GM20000 (cell line): ENCODE measurements at regions not wholly inside any gene's neighbourhood (a gene's known extent, or its start where the extent isn't known, plus 50 kb on each side); places are given as distances from the start of the nearest gene placed in this dataset.

ENCODE experiments used
- DNase-seq: peaks from one replicate; pipeline ENCODE4 v3.0.0; 2012; ENCODE audit warnings: low spot score
- CTCF ChIP-seq: IDR thresholded peaks from 2 replicates; pipeline ENCODE4 v1.5.1; 2012; ENCODE audit warnings: mild to moderate bottlenecking, control low read depth; ENCODE audit errors: extremely low read depth, missing control alignments

DNA sequence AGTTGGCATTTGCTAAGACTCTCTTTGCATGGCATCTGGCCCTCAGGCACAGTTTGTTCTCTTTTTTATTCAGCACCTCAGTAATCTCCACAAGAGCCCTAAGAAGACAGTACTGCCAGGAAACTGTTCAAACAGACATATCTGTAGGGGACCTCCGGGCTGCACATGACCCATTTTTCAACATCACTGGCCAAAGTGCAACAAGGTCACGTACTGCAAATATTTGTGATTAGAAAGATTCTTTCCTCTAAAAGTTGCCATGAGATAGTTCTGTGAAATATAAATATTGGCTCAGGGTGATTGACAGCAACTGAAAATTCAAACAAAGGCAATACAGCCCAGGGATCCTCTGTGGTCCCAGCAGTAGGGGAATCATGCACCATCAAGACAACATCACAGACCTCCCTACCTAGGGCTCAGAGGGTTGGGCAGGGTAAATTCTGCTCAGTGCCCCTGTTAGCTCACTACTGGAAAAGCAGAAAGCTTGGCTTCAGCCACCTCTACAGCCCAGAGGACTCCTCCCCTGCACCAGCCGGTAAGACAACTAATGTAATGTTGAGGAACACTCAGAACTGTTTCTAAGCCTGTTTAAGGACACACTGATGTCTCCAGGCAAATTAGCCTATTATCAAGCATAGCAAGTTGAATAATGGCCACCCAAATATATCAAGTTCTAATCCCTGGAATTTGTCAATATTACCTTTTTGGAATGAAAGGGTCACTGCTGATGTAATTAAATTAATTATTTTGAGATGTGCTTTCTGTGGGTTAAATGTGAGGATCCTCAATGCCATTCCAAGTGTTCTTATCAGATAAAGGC is 117.4 kb upstream of the LPP start:
- no peak for DNase-seq
- TF ChIP-seq CTCF, result no peak

DNA sequence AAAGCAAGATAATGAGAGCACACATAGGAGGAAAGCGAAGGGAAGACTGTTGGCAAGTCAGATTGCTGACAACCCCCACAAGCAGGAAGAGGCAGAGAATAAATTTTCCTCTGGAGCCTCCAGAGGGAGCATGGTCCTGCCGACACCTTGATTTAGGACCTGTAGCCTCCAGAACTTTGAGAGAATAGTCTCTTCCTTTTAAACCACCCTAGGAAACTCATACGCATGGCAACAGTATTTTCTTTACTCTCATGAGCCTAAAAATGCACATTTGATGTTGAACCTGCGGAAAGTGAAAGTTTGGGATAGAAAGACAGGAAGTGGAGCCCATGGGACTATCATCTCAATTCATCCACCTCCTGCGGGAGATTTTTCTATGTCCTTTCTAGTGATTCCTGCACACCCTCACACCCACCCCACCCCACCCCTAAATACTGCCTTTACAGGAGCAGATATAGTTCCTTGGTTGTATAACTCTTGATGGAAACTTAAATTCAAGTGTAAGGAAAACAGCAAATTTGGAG is 116.7 kb upstream of the LPP start:
- DNase-seq, result no peak

DNA sequence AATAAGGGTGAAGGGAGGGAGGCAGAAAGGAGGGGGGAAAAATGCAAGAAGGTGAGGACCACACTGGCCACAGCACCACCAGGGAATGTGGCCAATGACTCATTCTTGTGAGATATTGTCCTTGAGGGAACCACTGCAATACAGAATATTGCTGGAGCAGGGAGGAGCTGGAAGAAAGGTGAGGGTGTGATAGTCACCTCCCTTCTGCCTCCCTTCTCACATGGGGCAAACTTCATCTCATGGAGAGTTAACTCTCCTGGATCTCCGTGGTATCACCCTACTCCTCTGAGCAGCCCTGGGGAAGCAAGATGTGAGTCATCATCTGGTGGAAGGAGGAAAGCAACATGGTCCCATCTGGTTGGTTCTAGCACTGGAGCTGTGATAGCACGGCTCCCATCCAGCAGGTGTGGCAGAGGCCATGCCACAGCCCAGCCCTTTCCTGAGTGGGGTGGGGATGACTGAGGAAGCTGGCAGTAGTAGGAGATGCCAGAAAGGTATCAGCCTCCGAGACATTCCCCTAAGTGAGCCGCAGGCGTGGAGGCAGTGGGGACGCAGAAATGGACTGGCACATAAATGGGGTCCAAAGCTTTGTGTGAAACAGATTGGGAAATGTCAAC is 115.9 kb upstream of the LPP start:
- TF ChIP-seq CTCF, result no peak
- no peak for DNase-seq

More for the DNA sequence above, 116.7 kb upstream of the LPP start:
- no peak for TF ChIP-seq CTCF

- DNase-seq, result no peak
- TF ChIP-seq CTCF, result no peak
Observed at GRCh38 chr3:188041193-188041592, 112.8 kb upstream of the LPP start.

DNA sequence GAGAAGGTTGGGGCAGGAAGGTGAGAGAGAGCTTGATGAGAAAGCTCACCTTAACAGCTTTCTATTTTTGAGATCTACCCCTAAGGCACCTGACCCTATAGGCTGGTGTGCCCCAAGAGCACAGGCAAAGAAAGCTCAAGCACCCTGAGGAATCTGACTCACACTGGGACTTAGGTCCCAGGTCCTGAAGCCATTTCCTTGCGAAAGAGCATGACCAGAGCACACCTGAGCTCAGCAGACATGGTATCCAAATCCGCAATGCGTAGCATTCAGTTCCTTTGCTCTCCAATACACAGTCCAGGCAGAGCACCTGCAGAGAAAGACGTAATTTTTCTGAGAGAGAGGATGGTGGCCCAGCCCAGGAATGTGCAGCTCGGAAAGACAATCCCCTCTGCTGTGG is 112.1 kb upstream of the LPP start:
- no peak for DNase-seq
- TF ChIP-seq CTCF, result no peak

GRCh38 chr3:188042466-188042865 is 111.5 kb upstream of the LPP start:
- TF ChIP-seq CTCF, result no peak
- no peak for DNase-seq

GRCh38 chr3:188043891-188044290 is 110.1 kb upstream of the LPP start:
- no peak for DNase-seq
- TF ChIP-seq CTCF, result no peak
